Spleen (tissue), 7 donors: ENCODE measurements at regions not wholly inside any gene's neighbourhood (a gene's known extent, or its start where the extent isn't known, plus 50 kb on each side); places are given as distances from the start of the nearest gene placed in this dataset.

Source experiments
- CTCF ChIP-seq, 11 experiments: fragments of 200-600 bp in 7 of 11; fragments of 450-650 bp in 4 of 11; sonication (generic) in 4 of 11; IDR thresholded peaks in 8 of 11; conservative IDR thresholded peaks in 3 of 11; 1 replicate in 7 of 11; 2 replicates in 4 of 11; pipeline versions ENCODE4 v1.4.0 to v1.8.0; 2016 to 2021; ENCODE audit warnings: antibody characterized with exemption in 11 of 11, inconsistent platforms in 4 of 11, mild to moderate bottlenecking in 1 of 11
- POLR2A ChIP-seq, 3 donors: fragments of 450-650 bp; IDR thresholded peaks; one replicate each; pipeline ENCODE4 v1.5.1; 2017; ENCODE audit warnings: antibody characterized with exemption in 3 of 3, mild to moderate bottlenecking in 1 of 3
- POLR2AphosphoS5 ChIP-seq, 3 donors: sonication (generic); formaldehyde crosslinking; IDR thresholded peaks; one replicate each; pipeline ENCODE4 v1.5.1; 2017; ENCODE audit warnings: antibody characterized with exemption in 3 of 3
- donor health status: DM: no; HTN: no; CAD: no; lungs with moderate emphysema.
- donor health status: DM: no; HTN: no; CAD: no.
- donor health status: DM: no; HTN: no; CAD: no.

DNA sequence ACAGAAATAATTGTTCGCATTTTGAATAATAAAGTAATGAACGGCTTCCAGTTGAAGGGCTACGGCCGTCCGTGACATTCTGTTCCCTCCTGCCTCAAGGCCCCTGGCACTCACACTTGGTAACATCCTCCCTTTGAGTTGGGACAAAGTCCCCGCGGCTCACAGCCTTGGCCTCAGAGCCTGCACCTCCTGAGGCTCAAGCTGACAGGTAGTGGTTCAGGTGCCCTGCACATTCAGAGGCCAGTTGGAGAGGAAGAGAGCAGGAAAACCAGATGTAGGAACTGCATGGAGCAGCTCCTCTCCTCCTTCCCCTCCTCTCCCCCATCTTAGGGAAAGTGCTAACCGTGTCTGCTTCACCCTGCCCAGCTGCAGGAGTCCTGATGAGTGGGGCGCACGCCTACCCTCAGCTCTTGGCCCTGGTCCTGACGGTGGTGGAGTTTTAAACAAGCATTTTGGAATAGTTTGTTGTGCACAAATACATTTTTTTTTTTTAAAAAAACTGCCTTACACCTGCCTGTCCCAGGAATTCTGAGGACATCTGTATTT is 393.1 kb downstream of the SMOC2 start:
- TF ChIP-seq CTCF (IDR thresholded peaks at IDR 0.05 in 8 of 11, conservative IDR thresholded peaks at IDR 0.05 in 3 of 11) = no peak
- no peak for TF ChIP-seq POLR2A (IDR thresholded peaks at IDR 0.05)
- no peak for TF ChIP-seq POLR2AphosphoS5 (IDR thresholded peaks at IDR 0.05)
